WI38 (cell line): ENCODE measurements at regions not wholly inside any gene's neighbourhood (a gene's known extent, or its start where the extent isn't known, plus 50 kb on each side); places are given as distances from the start of the nearest gene placed in this dataset.
"Not testable (repeated sequence)": the region's sequence is repeated elsewhere in the genome, so short reads cannot be mapped to it uniquely, and the experiment has no call there.

Experiments used
- H3K4me3 ChIP-seq: 2 replicates; pipeline ENCODE4 v1.5.1; 2011; ENCODE audit warnings: low read depth, mild to moderate bottlenecking, control low read depth, low read length
- CTCF ChIP-seq: IDR thresholded peaks from 2 replicates; pipeline ENCODE4 v1.5.1; 2012; ENCODE audit warnings: low read depth, mild to moderate bottlenecking, control low read depth, low read length

GRCh38 chr7:4460597-4460996 is 221.5 kb upstream of the FOXK1 start:
- no peak for TF ChIP-seq CTCF

DNA sequence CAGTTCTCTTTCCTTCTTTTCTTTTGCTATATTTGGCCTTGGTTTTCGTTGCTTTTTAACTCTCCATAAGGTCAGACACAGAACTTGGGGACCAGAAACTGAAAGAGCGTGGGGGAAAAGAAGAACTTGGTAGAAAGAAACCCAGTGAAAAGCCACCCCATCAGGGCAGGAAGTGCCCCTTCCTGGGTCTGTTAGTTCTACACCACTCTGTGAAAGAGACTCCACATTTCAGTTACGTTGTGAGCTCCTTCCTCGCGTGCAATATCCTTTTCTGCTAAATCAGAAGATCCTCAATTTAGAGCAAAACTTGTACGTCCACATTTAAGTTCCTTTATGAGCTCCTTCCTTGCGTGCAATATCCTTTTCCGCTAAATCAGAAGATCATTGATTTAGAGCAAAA is 220.6 kb upstream of the FOXK1 start:
- H3K4me3 ChIP-seq, result no peak overlapping the region
- no peak for TF ChIP-seq CTCF

More at GRCh38 chr7:4460597-4460996, 221.5 kb upstream of the FOXK1 start:
- H3K4me3 ChIP-seq, result no peak overlapping the region

DNA sequence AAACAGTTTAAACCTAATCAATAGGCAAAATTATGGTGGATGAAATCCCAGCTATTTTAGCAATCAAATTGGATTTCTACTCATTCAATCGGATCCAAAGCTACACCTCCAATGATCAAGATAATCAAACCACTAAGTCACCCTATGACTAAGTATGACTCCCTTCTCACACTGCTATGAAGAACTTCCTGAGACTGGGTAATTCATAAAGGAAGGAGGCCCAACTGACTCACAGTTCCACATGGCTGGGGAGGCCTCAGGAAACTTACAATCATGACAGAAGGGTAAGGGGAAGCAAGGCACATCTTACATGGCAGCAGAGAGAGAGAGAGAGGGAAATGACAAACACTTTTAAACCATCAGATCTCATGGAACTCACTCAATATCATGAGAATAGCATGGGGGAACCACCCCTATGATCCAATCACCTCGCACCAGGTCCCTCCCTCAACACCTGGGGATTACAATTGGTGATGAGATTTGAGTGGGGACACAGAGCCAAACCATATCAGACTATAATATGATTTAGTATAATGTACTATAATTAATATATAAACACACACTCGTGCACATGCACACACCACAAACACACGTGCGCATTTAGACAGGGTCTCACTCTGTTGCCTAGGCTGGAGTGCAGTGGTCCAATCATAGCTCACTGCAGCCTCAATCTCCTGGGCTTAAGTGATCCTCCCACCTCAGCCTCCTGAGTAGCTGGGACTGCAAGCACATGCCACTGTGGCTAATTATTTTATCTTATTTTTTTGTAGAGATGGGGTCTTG is 213.6 kb upstream of the FOXK1 start:
- TF ChIP-seq CTCF, result no peak
- H3K4me3 ChIP-seq, result no peak overlapping the region

DNA sequence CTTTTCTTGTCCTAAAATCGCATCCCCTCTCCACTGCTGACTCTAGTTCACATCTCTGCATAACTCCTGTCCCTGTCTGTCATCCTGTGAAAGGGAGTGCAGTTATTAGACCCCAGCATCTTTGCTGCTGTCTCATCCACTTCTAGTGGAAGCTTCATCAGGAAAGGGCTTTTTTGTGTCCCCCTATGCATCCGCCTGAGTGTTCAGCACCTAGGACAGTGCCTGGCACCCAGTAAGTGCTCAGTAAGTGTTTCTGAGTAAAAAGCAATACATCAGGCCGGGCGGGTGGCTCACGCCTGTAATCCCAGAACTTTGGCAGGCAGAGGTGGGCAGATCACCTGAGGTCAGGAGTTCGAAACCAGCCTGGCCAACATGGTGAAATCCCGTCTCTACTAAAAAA is 211.8 kb upstream of the FOXK1 start:
- TF ChIP-seq CTCF, result no peak

GRCh38 chr7:4472728-4473127 is 209.4 kb upstream of the FOXK1 start:
- no peak overlapping the region for H3K4me3 ChIP-seq
- no peak for TF ChIP-seq CTCF

More for the DNA sequence above, 211.8 kb upstream of the FOXK1 start:
- H3K4me3 ChIP-seq, result no peak overlapping the region

GRCh38 chr7:4479367-4480039 is 202.6 kb upstream of the FOXK1 start:
- no peak overlapping the region for H3K4me3 ChIP-seq
- TF ChIP-seq CTCF, result no peak

- not testable (repeated sequence) for H3K4me3 ChIP-seq
These were observed 202.0 kb upstream of the FOXK1 start for GRCh38 chr7:4480131-4480530.
